ENCODE measurements at regions not wholly inside any gene's neighbourhood (a gene's known extent, or its start where the extent isn't known, plus 50 kb on each side); places are given as distances from the start of the nearest gene placed in this dataset.

DNA sequence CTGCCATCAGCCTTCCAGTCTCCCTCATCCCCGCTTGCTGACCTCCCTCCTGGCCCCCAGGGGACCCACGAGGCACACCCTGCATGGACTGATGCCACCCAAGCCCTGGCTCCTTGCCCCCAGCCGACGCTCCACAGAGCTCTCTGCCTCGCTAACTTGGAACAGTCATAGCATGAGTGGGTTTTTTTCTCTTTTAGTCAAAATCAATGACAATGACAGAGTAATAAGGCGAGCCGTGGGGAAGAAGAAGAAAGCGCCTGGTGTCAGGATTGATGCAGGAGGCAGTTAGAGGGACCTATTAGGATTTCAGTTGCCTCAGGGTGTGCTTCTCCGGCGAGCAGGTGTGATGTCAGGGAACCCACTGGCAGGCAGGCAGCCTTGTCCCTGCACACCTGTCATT is 176.3 kb upstream of the TNRC6C start:
- TF ChIP-seq, protein P1, sequence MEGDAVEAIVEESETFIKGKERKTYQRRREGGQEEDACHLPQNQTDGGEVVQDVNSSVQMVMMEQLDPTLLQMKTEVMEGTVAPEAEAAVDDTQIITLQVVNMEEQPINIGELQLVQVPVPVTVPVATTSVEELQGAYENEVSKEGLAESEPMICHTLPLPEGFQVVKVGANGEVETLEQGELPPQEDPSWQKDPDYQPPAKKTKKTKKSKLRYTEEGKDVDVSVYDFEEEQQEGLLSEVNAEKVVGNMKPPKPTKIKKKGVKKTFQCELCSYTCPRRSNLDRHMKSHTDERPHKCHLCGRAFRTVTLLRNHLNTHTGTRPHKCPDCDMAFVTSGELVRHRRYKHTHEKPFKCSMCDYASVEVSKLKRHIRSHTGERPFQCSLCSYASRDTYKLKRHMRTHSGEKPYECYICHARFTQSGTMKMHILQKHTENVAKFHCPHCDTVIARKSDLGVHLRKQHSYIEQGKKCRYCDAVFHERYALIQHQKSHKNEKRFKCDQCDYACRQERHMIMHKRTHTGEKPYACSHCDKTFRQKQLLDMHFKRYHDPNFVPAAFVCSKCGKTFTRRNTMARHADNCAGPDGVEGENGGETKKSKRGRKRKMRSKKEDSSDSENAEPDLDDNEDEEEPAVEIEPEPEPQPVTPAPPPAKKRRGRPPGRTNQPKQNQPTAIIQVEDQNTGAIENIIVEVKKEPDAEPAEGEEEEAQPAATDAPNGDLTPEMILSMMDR (IDR thresholded peaks at IDR 0.05): no peak
- no peak for TF ChIP-seq POLR2A (IDR thresholded peaks at IDR 0.05)
- TF ChIP-seq POLR2AphosphoS5 (IDR thresholded peaks at IDR 0.05): no peak
- TF ChIP-seq EP300 (IDR thresholded peaks at IDR 0.05): no peak

Measured in stomach (tissue), 4 donors.